Liver (tissue), 8 donors: ENCODE measurements at regions not wholly inside any gene's neighbourhood (a gene's known extent, or its start where the extent isn't known, plus 50 kb on each side); places are given as distances from the start of the nearest gene placed in this dataset.

Experiments used
- DNase-seq: peaks from one replicate; pipeline ENCODE4 v3.0.0-alpha.2; 2017; ENCODE audit warnings: low spot score
- H3K27ac ChIP-seq, 2 donors: one replicate each; pipeline ENCODE4 v1.7.0; 2013; ENCODE audit warnings: inconsistent platforms in 2 of 2, low read length in 2 of 2, control low read depth in 1 of 2, low read depth in 1 of 2, mild to moderate bottlenecking in 1 of 2
- H3K27me3 ChIP-seq, 4 donors: one replicate each; pipeline versions ENCODE4 v1.6.1 to v1.7.0; 2013; ENCODE audit warnings: low read length in 3 of 4, inconsistent platforms in 1 of 4, mild to moderate bottlenecking in 1 of 4, moderate library complexity in 1 of 4; ENCODE audit not compliant: control insufficient read depth in 4 of 4, insufficient read depth in 4 of 4
- H3K36me3 ChIP-seq, 4 donors: one replicate each; pipeline versions ENCODE4 v1.6.1 to v1.7.0; 2013; ENCODE audit warnings: low read length in 3 of 4, mild to moderate bottlenecking in 3 of 4, low read depth in 1 of 4, moderate library complexity in 1 of 4; ENCODE audit not compliant: control insufficient read depth in 4 of 4, insufficient read depth in 3 of 4
- H3K4me1 ChIP-seq, 4 donors: one replicate each; pipeline versions ENCODE4 v1.6.1 to v1.7.0; 2013; ENCODE audit warnings: low read length in 3 of 4, mild to moderate bottlenecking in 3 of 4, moderate library complexity in 1 of 4; ENCODE audit not compliant: control insufficient read depth in 4 of 4, insufficient read depth in 4 of 4
- H3K4me3 ChIP-seq, 3 donors: one replicate each; pipeline versions ENCODE4 v1.6.1 to v1.7.0; 2013; ENCODE audit warnings: low read length in 3 of 3, control low read depth in 1 of 3, low read depth in 1 of 3, mild to moderate bottlenecking in 1 of 3
- H3K9ac ChIP-seq, 2 donors: one replicate each; pipeline ENCODE4 v1.7.0; 2013; ENCODE audit warnings: low read length in 2 of 2, mild to moderate bottlenecking in 2 of 2, moderate library complexity in 2 of 2, control low read depth in 1 of 2, low read depth in 1 of 2
- H3K9me3 ChIP-seq, 4 donors: one replicate each; pipeline versions ENCODE4 v1.6.1 to v1.7.0; 2013; ENCODE audit warnings: low read length in 3 of 4; ENCODE audit not compliant: control insufficient read depth in 4 of 4
- FOXA2 ChIP-seq: IDR thresholded peaks from 2 replicates; pipeline ENCODE4 v1.6.1; 2016; ENCODE audit warnings: antibody characterized with exemption
- GABPA ChIP-seq, 2 donors: IDR thresholded peaks in 1 of 2; conservative IDR thresholded peaks in 1 of 2; 2 replicates each; pipeline ENCODE4 v1.6.1; 2016; ENCODE audit warnings: antibody characterized with exemption in 2 of 2, mild to moderate bottlenecking in 1 of 2, moderate library complexity in 1 of 2
- HNF4A ChIP-seq, 2 donors: conservative IDR thresholded peaks; 2 replicates each; pipeline ENCODE4 v1.6.1; 2016; ENCODE audit warnings: antibody characterized with exemption in 2 of 2, mild to moderate bottlenecking in 2 of 2
- HNF4G ChIP-seq: IDR thresholded peaks from 2 replicates; pipeline ENCODE4 v1.6.1; 2016; ENCODE audit warnings: antibody characterized with exemption
- NR2F2 ChIP-seq: IDR thresholded peaks from 2 replicates; pipeline ENCODE4 v1.6.1; 2016; ENCODE audit warnings: antibody characterized with exemption
- RAD21 ChIP-seq, 2 donors: IDR thresholded peaks; 2 replicates each; pipeline ENCODE4 v1.6.1; 2016; ENCODE audit warnings: antibody characterized with exemption in 2 of 2, mild to moderate bottlenecking in 2 of 2
- RXRA ChIP-seq, 2 donors: IDR thresholded peaks; 2 replicates each; pipeline ENCODE4 v1.6.1; 2017 to 2018; ENCODE audit warnings: antibody characterized with exemption in 2 of 2, mild to moderate bottlenecking in 1 of 2
- TAF1 ChIP-seq: conservative IDR thresholded peaks from 2 replicates; pipeline ENCODE4 v1.6.1; 2016; ENCODE audit warnings: antibody characterized with exemption, mild to moderate bottlenecking
- YY1 ChIP-seq: IDR thresholded peaks from 2 replicates; pipeline ENCODE4 v1.6.1; 2016; ENCODE audit warnings: antibody characterized with exemption, mild to moderate bottlenecking
- WGBS: extraction: QIAGEN DNeasy Blood & Tissue Kit; methylation state at CpG from one replicate; pipeline ENCODE4 v1.1.7; 2013; 5-methylcytosine and 5-hydroxymethylcytosine counted together
- TF ChIP-seq, protein P1 (sequence below): IDR thresholded peaks from 2 replicates; pipeline ENCODE4 v1.6.1; 2016; ENCODE audit warnings: antibody characterized with exemption, mild to moderate bottlenecking
- TF ChIP-seq, protein P2 (sequence below): fragments of 150-350 bp; IDR thresholded peaks from 2 replicates; pipeline ENCODE4 v1.5.1; 2017; ENCODE audit warnings: improper control_type of control experiment, low read depth, low read length; ENCODE audit not compliant: missing input control
- TF ChIP-seq, protein P3 (sequence below): IDR thresholded peaks from 2 replicates; pipeline ENCODE4 v1.6.1; 2016; ENCODE audit warnings: antibody characterized with exemption
- TF ChIP-seq, protein P4 (sequence below): IDR thresholded peaks from 2 replicates; pipeline ENCODE4 v1.6.1; 2016; ENCODE audit warnings: antibody characterized with exemption
- donor health status: healthy.
- donor health status: healthy.
- donor health status: healthy.
- donor health status: healthy.
- donor health status: healthy.

DNA sequence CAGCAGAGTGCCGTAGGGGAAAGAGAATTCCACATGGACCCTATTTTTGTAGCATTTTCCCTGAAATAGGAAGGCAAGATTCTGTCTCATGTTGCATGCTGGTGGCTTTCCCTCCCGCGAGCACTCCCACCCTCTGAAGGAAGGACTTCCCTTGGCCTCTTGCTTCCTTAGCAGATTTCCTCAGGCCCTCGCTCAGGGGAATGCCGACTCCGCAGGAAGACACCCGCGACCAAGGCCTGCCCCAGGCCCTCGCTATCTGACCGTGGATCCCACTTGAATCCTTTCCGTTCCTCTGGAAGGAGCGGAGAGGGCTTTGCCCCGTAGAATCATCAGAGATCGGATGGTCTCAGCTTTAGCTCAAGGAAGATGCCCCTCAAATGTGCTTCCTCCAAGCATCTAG lies 179.4 kb upstream of the FOXF1 start:
- peaks cover 0 to 3% (median 0%) of the 10 kb centered on the region in 4 donors for H3K9me3 ChIP-seq
- H3K36me3 ChIP-seq: no peaks in the 10 kb centered on the region
- no peak overlapping the region for H3K4me3 ChIP-seq
- TF ChIP-seq FOXA2 (no peak), GABPA (IDR thresholded peaks at IDR 0.05 in 1 of 2, conservative IDR thresholded peaks at IDR 0.05 in 1 of 2) (no peak), HNF4G (no peak), TAF1 (no peak), YY1 (no peak)
- TF ChIP-seq, protein P1, sequence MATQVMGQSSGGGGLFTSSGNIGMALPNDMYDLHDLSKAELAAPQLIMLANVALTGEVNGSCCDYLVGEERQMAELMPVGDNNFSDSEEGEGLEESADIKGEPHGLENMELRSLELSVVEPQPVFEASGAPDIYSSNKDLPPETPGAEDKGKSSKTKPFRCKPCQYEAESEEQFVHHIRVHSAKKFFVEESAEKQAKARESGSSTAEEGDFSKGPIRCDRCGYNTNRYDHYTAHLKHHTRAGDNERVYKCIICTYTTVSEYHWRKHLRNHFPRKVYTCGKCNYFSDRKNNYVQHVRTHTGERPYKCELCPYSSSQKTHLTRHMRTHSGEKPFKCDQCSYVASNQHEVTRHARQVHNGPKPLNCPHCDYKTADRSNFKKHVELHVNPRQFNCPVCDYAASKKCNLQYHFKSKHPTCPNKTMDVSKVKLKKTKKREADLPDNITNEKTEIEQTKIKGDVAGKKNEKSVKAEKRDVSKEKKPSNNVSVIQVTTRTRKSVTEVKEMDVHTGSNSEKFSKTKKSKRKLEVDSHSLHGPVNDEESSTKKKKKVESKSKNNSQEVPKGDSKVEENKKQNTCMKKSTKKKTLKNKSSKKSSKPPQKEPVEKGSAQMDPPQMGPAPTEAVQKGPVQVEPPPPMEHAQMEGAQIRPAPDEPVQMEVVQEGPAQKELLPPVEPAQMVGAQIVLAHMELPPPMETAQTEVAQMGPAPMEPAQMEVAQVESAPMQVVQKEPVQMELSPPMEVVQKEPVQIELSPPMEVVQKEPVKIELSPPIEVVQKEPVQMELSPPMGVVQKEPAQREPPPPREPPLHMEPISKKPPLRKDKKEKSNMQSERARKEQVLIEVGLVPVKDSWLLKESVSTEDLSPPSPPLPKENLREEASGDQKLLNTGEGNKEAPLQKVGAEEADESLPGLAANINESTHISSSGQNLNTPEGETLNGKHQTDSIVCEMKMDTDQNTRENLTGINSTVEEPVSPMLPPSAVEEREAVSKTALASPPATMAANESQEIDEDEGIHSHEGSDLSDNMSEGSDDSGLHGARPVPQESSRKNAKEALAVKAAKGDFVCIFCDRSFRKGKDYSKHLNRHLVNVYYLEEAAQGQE: no peak
- TF ChIP-seq, protein P2, sequence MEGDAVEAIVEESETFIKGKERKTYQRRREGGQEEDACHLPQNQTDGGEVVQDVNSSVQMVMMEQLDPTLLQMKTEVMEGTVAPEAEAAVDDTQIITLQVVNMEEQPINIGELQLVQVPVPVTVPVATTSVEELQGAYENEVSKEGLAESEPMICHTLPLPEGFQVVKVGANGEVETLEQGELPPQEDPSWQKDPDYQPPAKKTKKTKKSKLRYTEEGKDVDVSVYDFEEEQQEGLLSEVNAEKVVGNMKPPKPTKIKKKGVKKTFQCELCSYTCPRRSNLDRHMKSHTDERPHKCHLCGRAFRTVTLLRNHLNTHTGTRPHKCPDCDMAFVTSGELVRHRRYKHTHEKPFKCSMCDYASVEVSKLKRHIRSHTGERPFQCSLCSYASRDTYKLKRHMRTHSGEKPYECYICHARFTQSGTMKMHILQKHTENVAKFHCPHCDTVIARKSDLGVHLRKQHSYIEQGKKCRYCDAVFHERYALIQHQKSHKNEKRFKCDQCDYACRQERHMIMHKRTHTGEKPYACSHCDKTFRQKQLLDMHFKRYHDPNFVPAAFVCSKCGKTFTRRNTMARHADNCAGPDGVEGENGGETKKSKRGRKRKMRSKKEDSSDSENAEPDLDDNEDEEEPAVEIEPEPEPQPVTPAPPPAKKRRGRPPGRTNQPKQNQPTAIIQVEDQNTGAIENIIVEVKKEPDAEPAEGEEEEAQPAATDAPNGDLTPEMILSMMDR: no peak
- TF ChIP-seq, protein P3, sequence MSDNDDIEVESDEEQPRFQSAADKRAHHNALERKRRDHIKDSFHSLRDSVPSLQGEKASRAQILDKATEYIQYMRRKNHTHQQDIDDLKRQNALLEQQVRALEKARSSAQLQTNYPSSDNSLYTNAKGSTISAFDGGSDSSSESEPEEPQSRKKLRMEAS: no peak
- TF ChIP-seq, protein P4, sequence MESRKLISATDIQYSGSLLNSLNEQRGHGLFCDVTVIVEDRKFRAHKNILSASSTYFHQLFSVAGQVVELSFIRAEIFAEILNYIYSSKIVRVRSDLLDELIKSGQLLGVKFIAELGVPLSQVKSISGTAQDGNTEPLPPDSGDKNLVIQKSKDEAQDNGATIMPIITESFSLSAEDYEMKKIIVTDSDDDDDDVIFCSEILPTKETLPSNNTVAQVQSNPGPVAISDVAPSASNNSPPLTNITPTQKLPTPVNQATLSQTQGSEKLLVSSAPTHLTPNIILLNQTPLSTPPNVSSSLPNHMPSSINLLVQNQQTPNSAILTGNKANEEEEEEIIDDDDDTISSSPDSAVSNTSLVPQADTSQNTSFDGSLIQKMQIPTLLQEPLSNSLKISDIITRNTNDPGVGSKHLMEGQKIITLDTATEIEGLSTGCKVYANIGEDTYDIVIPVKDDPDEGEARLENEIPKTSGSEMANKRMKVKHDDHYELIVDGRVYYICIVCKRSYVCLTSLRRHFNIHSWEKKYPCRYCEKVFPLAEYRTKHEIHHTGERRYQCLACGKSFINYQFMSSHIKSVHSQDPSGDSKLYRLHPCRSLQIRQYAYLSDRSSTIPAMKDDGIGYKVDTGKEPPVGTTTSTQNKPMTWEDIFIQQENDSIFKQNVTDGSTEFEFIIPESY: no peak
- DNase-seq: no peak
- H3K4me1 ChIP-seq: no peaks in the 10 kb centered on the region
- peaks cover 0 to 2% (median 0%) of the 10 kb centered on the region in 4 donors for H3K27me3 ChIP-seq
- no peak overlapping the region for H3K9ac ChIP-seq
- H3K27ac ChIP-seq: no peak overlapping the region
- WGBS: 52% methylated on average over 14 of the region's 14 CpGs

DNA sequence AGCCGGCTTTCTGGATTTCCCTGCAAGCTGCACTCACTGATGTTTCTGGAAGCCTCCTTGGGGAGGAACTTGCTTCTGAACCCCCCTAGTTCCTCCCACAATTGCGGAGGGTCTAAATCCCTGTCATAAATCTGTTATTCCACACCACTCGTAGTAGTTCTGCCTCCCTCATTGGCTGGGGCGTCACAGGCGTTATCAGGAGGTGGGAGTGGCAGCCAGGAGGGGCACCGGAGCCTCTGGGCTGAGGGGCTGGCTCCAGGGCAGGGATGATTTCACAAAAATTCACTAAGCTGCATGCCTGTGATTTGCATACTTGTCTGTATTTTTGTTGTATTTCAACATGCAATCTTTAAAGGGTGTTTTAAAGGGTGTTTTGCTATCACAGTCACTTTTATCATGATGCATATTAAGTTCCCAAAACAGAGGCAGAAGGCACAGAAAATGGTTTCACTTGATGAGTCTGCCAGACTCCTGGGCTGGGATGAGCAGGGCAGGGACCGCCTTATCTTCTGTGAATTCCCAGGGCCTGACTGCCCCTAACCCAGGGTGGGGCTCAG lies 176.2 kb upstream of the FOXF1 start:
- DNase-seq: no peak
- WGBS: 31% methylated on average over 7 of the region's 7 CpGs
- no peak overlapping the region for H3K27ac ChIP-seq
- H3K4me3 ChIP-seq: no peak overlapping the region
- H3K36me3 ChIP-seq: no peaks in the 10 kb centered on the region
- no peak overlapping the region for H3K9ac ChIP-seq
- TF ChIP-seq, protein P1: no peak
- TF ChIP-seq NR2F2 (no peak), HNF4G (no peak), YY1 (no peak), HNF4A (conservative IDR thresholded peaks at IDR 0.05) (no peak), RXRA (IDR thresholded peaks at IDR 0.05) (no peak), RAD21 (IDR thresholded peaks at IDR 0.05) (no peak)
- H3K9me3 ChIP-seq: no peaks in the 10 kb centered on the region
- peaks cover 0 to 2% (median 0%) of the 10 kb centered on the region in 4 donors for H3K27me3 ChIP-seq
- H3K4me1 ChIP-seq: no peaks in the 10 kb centered on the region
